ENCODE measurements at regions not wholly inside any gene's neighbourhood (a gene's known extent, or its start where the extent isn't known, plus 50 kb on each side); places are given as distances from the start of the nearest gene placed in this dataset.

GRCh38 chr2:4412637-4413187 is 709.3 kb downstream of the DCDC2C start:
- Histone ChIP-seq H3K27ac (ENCODE audit: extremely low read depth, low read depth, low read length) (no peak overlapping the region), H3K4me1 (ENCODE audit: control insufficient read depth, insufficient read depth, low read length) (no peaks in the 10 kb centered on the region), H3K36me3 (ENCODE audit: control insufficient read depth in 2 of 2, insufficient read depth in 1 of 2, low read length in 2 of 2) (no peaks in the 10 kb centered on the region), H3K9me3 (ENCODE audit: control insufficient read depth, insufficient read depth, low read depth, low read length) (no peaks in the 10 kb centered on the region), H3K4me3 (ENCODE audit: low read depth, low read length) (no peak overlapping the region)
- CTCF ChIA-PET = no interaction called here
- TF ChIP-seq BCL11A (tag by site-specific recombination; IDR thresholded peaks at IDR 0.05; ENCODE audit: low read depth) (no peak), ZNF214 (tag by site-specific recombination; IDR thresholded peaks at IDR 0.05; ENCODE audit: borderline replicate concordance) (no peak), ZBTB49 (tag by site-specific recombination; IDR thresholded peaks at IDR 0.05; ENCODE audit: low read depth) (no peak), ZNF530 (tag by site-specific recombination; IDR thresholded peaks at IDR 0.05; ENCODE audit: low read depth) (no peak), ZNF404 (tag by site-specific recombination; IDR thresholded peaks at IDR 0.05) (no peak), ZNF777 (tag by site-specific recombination; IDR thresholded peaks at IDR 0.05; ENCODE audit: borderline replicate concordance) (no peak), OVOL3 (tag by site-specific recombination; IDR thresholded peaks at IDR 0.05) (no peak), GFI1B (tag by site-specific recombination; IDR thresholded peaks at IDR 0.05) (no peak), ZNF521 (tag by site-specific recombination; IDR thresholded peaks at IDR 0.05) (no peak), ZNF266 (tag by site-specific recombination; IDR thresholded peaks at IDR 0.05; ENCODE audit: low read depth) (no peak), WT1 (tag by site-specific recombination; IDR thresholded peaks at IDR 0.05) (no peak), ZNF391 (tag by site-specific recombination; IDR thresholded peaks at IDR 0.05; ENCODE audit: borderline replicate concordance, low read depth) (no peak), ZNF544 (tag by site-specific recombination; IDR thresholded peaks at IDR 0.05) (no peak), ZNF24 (tag by site-specific recombination; IDR thresholded peaks at IDR 0.05) (no peak), OSR2 (tag by site-specific recombination; IDR thresholded peaks at IDR 0.05) (no peak), ZFHX2 (tag by site-specific recombination; conservative IDR thresholded peaks at IDR 0.05) (no peak)
- POLR2A ChIA-PET = no interaction called here

DNA sequence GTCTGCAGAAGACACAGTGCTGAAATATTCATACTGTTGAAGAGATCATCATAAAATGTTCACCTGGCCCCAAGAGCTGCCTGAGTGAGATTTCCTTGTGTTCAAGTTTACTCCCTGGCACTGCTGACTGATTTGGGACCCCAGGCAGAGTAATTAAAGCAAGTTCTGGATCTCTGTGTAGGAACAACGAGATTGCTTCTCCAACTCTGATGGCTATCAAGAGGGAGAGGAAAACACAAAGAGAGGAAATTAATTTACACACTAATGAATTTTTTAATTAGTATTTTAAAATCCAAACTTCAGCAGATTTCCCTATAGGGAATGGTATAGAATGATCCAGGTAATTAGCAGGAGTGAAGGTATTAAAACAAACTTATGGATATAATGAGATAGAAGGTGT is 711.8 kb downstream of the DCDC2C start:
- POLR2A ChIA-PET = no interaction called here
- Histone ChIP-seq H3K36me3 (ENCODE audit: control insufficient read depth in 2 of 2, insufficient read depth in 1 of 2, low read length in 2 of 2) (no peaks in the 10 kb centered on the region), H3K4me3 (ENCODE audit: low read depth, low read length) (no peak overlapping the region), H3K9me3 (ENCODE audit: control insufficient read depth, insufficient read depth, low read depth, low read length) (no peaks in the 10 kb centered on the region), H3K4me1 (ENCODE audit: control insufficient read depth, insufficient read depth, low read length) (no peaks in the 10 kb centered on the region), H3K27ac (ENCODE audit: extremely low read depth, low read depth, low read length) (no peak overlapping the region)
- no peak for TF ChIP-seq ZSCAN30 (tag by site-specific recombination; IDR thresholded peaks at IDR 0.05)
- no peak for TF ChIP-seq SP2 (tag by site-specific recombination; IDR thresholded peaks at IDR 0.05)
- TF ChIP-seq ZNF561 (tag by site-specific recombination; IDR thresholded peaks at IDR 0.05; ENCODE audit: borderline replicate concordance) = no peak
- no peak for TF ChIP-seq ELK4 (IDR thresholded peaks at IDR 0.05; ENCODE audit: borderline replicate concordance, low read depth, low read length)
- no peak for TF ChIP-seq ZNF169 (tag by site-specific recombination; IDR thresholded peaks at IDR 0.05)
- TF ChIP-seq, protein P1, sequence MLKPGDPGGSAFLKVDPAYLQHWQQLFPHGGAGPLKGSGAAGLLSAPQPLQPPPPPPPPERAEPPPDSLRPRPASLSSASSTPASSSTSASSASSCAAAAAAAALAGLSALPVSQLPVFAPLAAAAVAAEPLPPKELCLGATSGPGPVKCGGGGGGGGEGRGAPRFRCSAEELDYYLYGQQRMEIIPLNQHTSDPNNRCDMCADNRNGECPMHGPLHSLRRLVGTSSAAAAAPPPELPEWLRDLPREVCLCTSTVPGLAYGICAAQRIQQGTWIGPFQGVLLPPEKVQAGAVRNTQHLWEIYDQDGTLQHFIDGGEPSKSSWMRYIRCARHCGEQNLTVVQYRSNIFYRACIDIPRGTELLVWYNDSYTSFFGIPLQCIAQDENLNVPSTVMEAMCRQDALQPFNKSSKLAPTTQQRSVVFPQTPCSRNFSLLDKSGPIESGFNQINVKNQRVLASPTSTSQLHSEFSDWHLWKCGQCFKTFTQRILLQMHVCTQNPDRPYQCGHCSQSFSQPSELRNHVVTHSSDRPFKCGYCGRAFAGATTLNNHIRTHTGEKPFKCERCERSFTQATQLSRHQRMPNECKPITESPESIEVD (tag by site-specific recombination; IDR thresholded peaks at IDR 0.05) = no peak
- TF ChIP-seq GFI1B (tag by site-specific recombination; IDR thresholded peaks at IDR 0.05) = no peak
- no peak for TF ChIP-seq TCF7L2 (IDR thresholded peaks at IDR 0.05; ENCODE audit: borderline replicate concordance, low read depth, low read length)
- no peak for TF ChIP-seq ZNF473 (tag by site-specific recombination; IDR thresholded peaks at IDR 0.05)
- no peak for TF ChIP-seq ZNF239 (tag by site-specific recombination; IDR thresholded peaks at IDR 0.05)
- no peak for TF ChIP-seq GLIS1 (tag by site-specific recombination; IDR thresholded peaks at IDR 0.05)
- CTCF ChIA-PET = no interaction called here
